Pulmonary artery endothelial cell (primary cell): ENCODE measurements at regions not wholly inside any gene's neighbourhood (a gene's known extent, or its start where the extent isn't known, plus 50 kb on each side); places are given as distances from the start of the nearest gene placed in this dataset.
"Not testable (repeated sequence)": the region's sequence is repeated elsewhere in the genome, so short reads cannot be mapped to it uniquely, and the experiment has no call there.

Experiments used
- DNase-seq: peaks from one replicate; pipeline ENCODE4 v3.0.0-alpha.2; 2011; ENCODE audit warnings: low read depth, low spot score

GRCh38 chr6:146937316-146937715 is 266.9 kb upstream of the STXBP5 start:
- DNase-seq: no peak

GRCh38 chr6:146938266-146938665 is 266.0 kb upstream of the STXBP5 start:
- no peak for DNase-seq

- DNase-seq: not testable (repeated sequence)
These were observed 264.8 kb upstream of the STXBP5 start for GRCh38 chr6:146939456-146939855.

GRCh38 chr6:146943664-146944063 is 260.6 kb upstream of the STXBP5 start:
- no peak for DNase-seq

- no peak for DNase-seq
These were observed 260.1 kb upstream of the STXBP5 start for GRCh38 chr6:146944077-146944476.

GRCh38 chr6:146944809-146945208 is 259.4 kb upstream of the STXBP5 start:
- DNase-seq: no peak

- DNase-seq: no peak
These were observed 257.7 kb upstream of the STXBP5 start for GRCh38 chr6:146946559-146946958.

GRCh38 chr6:146948790-146949342 is 255.4 kb upstream of the STXBP5 start:
- DNase-seq: no peak

- no peak for DNase-seq
These were observed 254.8 kb upstream of the STXBP5 start for GRCh38 chr6:146949425-146949824.

GRCh38 chr6:146950351-146950835 is 253.8 kb upstream of the STXBP5 start:
- peak; percentile 24 for DNase-seq

GRCh38 chr6:146955570-146955969 is 248.6 kb upstream of the STXBP5 start:
- no peak for DNase-seq

GRCh38 chr6:146957181-146958093 is 246.8 kb upstream of the STXBP5 start:
- DNase-seq: no peak

- DNase-seq: no peak
These were observed 242.4 kb upstream of the STXBP5 start for GRCh38 chr6:146961831-146962230.

- no peak for DNase-seq
These were observed 241.9 kb upstream of the STXBP5 start for GRCh38 chr6:146962329-146962728.

- no peak for DNase-seq
These were observed 239.0 kb upstream of the STXBP5 start for GRCh38 chr6:146965110-146965689.

- DNase-seq: peak; percentile 35
These were observed 236.0 kb upstream of the STXBP5 start for GRCh38 chr6:146968041-146968760.

- no peak for DNase-seq
These were observed 231.7 kb upstream of the STXBP5 start for GRCh38 chr6:146972546-146972945.

GRCh38 chr6:146974351-146974750 is 229.9 kb upstream of the STXBP5 start:
- DNase-seq: no peak

GRCh38 chr6:146975093-146975492 is 229.1 kb upstream of the STXBP5 start:
- no peak for DNase-seq

- DNase-seq: no peak
These were observed 223.3 kb upstream of the STXBP5 start for GRCh38 chr6:146980900-146981329.

- DNase-seq: no peak
These were observed 222.2 kb upstream of the STXBP5 start for GRCh38 chr6:146981981-146982380.
